ENCODE measurements at regions not wholly inside any gene's neighbourhood (a gene's known extent, or its start where the extent isn't known, plus 50 kb on each side); places are given as distances from the start of the nearest gene placed in this dataset.

DNA sequence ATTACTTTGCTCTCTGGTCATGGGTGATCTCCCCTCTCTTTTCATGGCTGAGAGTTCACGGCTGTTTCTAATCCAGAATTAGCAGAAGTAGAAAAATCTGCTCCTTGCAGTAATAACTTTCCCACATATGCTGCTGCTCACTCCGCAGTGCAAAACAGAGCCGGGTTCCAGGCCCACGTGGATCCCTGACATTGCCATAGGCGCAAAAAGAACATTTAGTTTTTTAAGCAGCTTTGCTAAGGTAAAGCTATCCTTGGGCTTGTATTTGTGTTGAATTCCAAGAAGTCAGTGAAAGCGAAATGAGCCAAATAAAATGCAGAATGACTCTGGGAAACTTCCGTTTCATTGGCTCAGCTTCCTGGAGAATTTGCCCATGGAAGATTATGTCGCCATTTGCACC lies 633.7 kb upstream of the SUCLG2 start:
- TF ChIP-seq POLR2AphosphoS5 (IDR thresholded peaks at IDR 0.05; ENCODE audit: insufficient read depth, low read depth, low read length) (no peak), CTCF (IDR thresholded peaks at IDR 0.05; ENCODE audit: extremely low read depth in 1 of 2, insufficient read depth in 1 of 2, low read depth in 1 of 2, low read length in 2 of 2) (no peak), EZH2 (IDR thresholded peaks at IDR 0.05; ENCODE audit: borderline replicate concordance, low read depth, low read length, severe bottlenecking) (no peak), MYC (IDR thresholded peaks at IDR 0.05; ENCODE audit: low read depth, low read length) (no peak), GATA2 (IDR thresholded peaks at IDR 0.05; ENCODE audit: insufficient read depth, insufficient read length, low read depth, low read length) (no peak)

Measured in endothelial cell of umbilical vein (primary cell).